NCI-H1930 (cell line): ENCODE measurements at regions not wholly inside any gene's neighbourhood (a gene's known extent, or its start where the extent isn't known, plus 50 kb on each side); places are given as distances from the start of the nearest gene placed in this dataset.
"Not testable (repeated sequence)": the region's sequence is repeated elsewhere in the genome, so short reads cannot be mapped to it uniquely, and the experiment has no call there.

Experiments
- DNase-seq, 2 experiments: peaks; one replicate each; lab custom pipeline; 2025; lab: John Stamatoyannopoulos, UW

DNA sequence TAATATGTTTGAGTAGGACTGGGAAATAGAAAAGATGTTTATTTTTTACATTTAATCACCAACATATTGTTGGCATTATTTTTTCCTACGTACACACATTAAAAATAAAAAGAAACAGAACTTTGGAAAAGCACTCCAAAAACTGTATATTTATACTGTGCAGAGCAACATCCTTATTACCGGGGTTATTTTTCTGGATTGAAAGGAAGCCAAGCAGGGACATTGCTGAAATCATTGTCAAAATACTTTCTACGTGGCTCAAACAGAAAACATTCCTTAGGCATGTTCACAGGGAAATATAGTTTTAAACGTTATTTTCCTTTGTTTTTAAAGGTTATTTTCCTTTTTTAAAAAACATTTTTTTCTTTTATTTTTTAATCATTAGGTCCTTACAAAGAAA lies 315.0 kb upstream of the SMIM21 start:
- no peak for DNase-seq

DNA sequence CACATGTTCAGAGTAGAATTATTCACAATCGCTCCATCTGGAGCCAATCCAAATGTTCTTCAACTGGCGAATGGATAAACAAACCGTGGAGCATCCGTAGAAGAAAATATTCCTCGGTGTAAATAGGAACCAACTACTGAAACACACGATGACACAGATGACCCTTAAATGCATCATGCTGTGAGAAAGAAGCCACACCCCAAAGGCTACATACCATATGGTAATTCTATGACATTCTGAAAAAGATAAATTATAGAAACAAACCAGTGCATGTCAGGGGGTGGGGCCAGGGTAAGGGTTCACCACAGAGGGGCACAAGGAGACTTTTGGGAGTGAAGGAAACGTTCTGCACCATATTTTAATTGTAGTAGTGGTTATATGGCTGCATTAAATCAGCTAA lies 312.2 kb upstream of the SMIM21 start:
- DNase-seq = no peak

DNA sequence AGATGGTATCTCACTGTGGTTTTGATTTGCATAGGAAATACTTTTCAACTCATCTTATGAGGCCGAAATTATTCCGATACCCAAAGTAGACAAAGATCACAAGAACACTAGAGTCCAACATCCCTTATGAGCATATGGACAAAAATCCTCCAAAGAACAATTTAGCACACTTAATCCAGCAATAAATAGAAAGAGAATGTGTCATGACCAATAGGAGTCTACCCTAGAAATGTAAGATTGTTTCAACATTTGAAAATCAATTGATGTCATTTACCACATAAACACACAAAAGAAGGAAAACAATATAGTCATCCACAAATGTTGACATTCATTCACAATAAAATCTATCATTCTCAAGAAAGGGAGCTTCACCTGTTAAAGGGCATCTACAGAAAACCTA lies 307.8 kb upstream of the SMIM21 start:
- DNase-seq = no peak

DNA sequence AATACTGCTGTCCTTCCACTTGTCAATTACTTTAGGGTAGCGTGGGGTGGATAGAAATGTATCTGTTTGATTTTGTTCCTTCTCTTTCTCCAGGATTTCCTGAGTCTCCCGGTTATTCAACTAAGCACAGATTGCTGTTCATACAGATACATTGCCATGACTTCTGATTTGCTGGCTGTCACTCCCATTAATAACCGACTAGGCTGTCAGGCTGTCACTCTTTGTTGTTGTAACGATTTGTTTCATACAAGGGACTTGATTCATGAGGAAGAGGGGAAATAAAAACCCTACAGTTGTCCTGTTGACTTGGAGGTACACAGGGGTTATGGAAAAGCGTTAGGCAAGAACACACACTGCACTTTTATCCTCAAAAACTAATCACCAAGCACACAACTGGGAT lies 302.7 kb upstream of the SMIM21 start:
- no peak for DNase-seq

DNA sequence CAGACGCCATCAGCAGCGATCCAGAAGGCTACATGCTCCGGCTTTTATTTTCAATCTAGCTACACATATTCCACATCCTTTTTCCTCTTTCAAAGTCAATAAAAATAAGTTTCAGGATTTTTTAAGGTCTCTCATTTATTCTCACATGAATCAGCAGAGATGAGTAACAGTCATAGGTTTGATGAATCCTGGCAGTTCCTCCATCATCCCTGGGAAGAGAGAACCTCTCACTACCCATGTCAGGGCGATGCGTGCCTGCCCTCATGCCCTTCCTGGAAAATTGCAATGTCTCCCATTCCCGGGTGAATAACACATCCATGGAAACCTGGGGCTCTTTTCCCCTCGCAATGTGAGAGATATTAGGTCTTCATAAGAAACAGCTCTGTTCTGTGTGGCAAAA lies 301.1 kb upstream of the SMIM21 start:
- DNase-seq = no peak

DNA sequence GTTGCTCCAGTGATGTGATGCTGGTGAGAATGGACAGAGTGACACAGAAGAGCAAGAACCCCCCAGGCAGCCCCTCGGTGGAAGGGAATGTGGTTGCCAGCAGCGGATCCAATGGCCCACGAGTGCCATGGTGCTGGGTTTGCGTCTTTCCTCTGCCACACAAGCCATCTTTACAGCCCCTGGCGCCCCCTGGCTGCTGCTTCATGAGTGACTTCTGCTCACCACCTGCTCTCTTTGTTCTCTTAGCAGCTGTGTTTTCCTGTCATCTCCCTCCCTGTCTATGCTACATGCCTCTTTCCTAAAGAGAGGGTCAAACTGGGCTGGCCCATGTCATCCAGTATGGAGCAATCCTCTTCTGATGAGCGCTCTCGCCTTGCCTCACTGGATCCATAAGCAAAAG lies 300.0 kb upstream of the SMIM21 start:
- DNase-seq = peak; percentile 11 to 14

DNA sequence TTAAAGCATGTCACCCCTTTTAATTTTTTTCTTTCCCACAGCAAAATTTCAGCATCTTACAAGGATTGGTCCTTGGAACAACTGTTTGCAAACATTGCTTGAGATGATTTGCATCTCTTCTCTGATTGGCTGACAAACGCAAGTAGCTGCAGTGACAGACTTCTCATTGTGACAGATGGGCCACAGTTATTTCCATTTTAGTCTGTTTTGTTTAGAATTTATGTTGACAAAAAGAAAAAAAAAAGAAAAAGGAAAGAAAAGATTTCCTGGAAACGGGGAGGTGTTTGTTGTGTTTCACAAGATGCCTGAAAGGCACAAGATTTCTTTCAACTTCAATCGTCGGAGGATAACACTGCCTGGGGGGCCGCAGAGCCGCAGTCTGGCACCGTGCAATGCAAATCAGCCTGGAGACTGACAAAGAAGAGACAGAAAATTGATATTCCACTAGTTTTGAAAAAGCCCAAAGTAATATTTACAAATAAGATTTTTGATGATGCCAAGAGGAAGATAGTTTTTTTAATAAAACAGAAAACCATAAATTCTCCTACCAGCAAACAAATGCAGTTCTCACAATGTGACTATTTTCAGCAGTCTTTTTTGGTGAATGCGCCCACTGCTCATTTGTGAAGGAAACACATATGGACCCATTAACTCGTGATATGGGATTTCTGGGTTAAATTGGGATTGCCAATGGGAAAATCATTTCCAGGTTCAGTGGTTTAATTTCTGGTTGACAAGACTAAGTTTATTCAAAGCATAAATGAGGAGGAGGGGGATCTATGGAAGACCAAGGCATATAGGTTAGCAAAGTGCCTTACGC lies 296.2 kb upstream of the SMIM21 start:
- DNase-seq = no peak

DNA sequence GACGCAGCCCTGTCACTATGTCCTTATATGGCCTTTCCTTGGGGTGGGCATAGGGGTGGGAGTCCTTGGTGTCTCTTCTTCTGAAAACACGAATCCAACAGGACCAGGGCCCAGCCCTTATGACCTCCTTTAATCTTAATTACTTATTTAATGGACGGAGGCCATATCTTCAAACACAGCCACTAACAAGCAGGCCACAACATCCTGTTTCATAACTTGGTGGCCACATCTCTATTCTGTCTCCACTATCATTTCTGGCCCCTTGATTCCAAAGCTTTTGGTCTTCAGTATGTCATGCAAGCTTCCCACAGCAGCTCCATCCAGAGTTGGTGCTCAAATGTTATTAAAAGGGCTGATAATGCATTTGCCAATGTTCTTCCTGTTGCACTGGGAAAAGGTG lies 287.3 kb upstream of the SMIM21 start:
- DNase-seq = no peak

DNA sequence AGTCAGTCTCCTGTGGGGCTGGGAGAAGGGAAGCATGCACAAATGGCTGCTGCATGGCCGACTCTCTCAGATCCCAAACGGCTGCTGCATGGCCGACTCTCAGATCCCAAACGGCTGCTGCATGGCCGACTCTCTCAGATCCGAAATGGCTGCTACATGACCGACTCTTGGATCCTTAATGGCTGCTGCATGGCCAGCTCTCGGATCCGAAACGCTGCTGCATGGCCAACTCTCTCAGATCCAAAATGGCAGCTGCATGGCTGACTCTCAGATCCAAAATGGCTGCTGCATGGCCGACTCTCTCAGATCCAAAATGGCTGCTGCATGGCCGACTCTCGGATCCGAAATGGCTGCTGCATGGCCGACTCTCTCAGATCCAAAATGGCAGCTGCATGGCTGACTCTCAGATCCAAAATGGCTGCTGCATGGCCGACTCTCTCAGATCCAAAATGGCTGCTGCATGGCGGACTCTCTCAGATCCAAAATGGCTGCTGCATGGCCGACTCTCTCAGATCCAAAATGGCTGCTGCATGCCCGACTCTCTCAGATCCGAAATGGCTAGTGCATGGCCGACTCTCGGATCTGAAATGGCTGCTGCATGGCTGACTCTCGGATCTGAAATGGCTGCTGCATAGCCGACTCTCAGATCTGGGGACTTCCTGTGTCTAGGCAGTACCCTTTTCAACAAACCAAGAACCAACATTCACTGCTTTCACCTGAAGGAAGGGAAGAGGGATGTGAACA lies 284.8 kb upstream of the SMIM21 start:
- not testable (repeated sequence) for DNase-seq

DNA sequence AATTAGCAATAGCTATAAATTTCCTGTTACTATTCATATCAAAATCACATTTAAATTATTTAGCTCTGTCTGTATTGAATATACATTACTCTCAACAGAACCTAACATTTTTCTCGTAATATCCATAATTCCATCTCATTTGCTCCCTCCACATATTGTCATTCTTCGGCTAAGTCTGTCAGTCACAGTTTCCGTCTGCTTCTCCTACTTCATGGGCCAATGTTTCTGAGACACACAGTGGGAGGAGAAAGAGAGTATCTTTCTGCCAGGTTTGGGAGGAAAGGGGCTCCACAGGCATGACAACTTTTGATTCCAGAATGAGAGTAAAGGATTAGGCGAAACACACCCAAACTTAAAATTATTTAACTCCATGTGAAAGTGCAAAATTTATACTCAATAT lies 273.1 kb upstream of the SMIM21 start:
- DNase-seq = no peak

DNA sequence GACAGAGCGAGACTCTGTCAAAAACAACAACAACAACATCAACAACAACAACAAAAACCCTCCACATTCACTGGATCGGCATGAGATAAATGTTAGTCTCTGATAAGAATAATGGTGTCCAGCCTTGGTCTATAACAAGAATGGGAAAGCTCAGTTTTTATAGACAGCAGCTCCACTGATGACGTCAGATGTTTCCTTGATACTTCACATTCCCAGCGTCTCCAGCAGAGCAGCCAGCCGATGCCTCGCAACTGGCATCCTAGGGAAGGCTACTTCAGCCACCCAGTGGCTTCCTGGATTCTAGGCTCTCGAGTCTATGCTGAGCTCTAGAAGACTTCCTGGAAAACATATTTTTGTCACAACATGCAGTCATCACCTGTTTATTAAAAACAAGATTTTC lies 271.4 kb upstream of the SMIM21 start:
- DNase-seq = no peak

DNA sequence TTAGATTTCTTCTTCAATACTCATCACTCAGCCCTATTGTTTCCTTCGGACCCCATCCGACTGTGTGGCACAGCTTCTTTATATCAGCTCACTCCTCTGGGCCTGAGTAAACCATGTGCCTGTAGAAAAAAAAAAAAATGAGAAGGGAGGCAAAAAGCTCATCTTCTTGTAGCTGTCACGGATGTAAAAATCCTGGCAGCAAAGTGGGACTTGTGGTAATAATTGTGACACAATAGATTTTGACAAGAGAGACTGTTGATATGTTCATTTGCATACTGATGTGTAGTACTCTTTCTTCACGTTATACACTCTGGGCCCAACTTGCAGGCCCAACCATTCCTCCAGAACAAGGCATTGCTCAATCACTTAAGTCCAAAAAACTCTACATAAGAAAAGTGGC lies 270.0 kb upstream of the SMIM21 start:
- no peak for DNase-seq

DNA sequence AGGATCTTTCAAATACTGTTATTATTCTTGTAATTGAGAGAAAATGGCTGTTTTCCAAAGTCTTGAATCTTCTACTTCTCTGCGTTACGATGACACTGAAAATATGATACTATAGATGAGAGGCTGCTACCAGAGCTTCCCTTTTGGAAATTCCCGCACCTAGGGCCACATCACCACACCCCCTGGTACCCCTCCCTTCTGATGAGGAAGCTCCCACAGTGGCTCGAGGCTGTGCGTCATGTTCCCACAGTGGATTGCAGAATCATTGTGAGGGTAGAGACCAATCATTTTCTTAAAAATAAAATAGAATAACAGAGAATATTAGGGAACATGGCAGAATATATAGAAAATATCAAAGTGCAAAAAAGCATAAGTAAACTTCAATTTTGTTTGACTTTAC lies 268.9 kb upstream of the SMIM21 start:
- DNase-seq = no peak

DNA sequence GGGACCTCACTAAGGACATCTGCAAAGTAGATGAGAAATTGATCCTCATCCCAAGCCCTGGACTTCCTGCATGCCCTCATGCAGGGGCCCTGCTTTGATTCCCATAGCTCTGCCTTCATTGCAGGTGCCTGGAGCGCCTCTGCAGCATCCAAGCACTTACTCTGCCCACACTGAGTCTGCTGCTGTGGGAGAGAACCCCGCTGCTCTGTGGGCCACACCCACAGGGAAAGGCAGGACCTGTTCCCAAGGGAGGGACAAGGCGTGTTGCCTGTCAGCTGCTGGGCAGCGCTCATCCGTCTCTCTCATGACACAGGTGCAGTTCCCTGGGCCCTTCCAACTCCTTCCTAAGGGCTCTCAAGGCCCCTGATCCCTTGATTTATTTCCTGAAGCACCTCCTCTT lies 266.8 kb upstream of the SMIM21 start:
- DNase-seq = no peak

DNA sequence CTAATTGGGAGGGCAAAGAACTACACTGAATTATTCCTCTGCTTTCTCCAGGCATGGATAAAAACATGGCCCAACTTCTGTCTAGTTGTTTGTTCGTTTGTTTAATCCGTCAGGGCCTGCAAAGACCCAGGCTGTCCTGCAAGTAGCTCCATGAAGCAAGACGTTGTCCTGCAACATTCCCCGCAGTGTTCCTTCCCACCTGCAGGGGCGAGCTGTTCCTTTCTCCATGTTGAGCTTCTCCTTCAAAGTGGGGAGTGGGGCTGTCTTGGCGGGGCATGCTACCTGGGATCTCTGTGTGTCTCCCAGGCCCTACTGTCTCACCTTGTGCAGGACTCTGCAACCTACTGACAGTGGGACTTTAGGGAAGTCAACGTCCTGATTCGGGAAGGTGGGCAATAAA lies 264.0 kb upstream of the SMIM21 start:
- no peak for DNase-seq

DNA sequence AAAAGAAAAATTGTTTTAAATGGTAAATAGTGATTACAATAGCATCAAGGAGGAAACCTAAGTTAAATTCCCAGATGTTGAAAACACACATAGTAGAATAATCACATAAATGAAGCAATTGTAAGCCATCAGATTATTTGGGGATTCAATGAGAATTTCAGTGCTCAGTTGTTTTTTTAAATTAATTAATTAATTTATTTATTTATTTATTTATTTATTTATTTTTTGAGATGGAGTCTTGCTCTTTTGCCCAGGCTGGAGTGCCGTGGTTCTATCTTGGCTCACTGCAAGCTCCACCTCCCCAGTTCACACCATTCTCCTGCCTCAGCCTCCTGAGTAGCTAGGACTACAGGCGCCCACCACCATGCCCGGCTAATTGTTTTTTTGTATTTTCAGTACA lies 262.8 kb upstream of the SMIM21 start:
- not testable (repeated sequence) for DNase-seq

DNA sequence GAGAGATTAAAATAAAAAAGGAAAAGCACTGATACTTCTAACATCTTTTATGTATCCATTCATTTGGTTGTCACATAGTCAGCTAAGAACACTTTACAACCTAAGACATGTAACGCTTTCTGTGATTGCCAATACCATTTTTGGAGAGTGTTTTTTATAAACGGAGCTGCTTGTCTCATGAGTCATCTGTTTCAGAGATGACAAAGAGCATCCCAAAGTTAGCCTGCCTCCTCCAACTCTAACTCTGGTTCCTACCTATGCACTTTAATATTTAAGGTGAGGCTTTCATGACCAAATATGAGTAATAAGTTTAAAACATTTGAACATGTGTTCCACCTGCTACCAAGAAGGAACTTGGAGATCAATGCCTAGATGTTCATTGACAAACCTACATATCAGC lies 260.1 kb upstream of the SMIM21 start:
- no peak for DNase-seq

DNA sequence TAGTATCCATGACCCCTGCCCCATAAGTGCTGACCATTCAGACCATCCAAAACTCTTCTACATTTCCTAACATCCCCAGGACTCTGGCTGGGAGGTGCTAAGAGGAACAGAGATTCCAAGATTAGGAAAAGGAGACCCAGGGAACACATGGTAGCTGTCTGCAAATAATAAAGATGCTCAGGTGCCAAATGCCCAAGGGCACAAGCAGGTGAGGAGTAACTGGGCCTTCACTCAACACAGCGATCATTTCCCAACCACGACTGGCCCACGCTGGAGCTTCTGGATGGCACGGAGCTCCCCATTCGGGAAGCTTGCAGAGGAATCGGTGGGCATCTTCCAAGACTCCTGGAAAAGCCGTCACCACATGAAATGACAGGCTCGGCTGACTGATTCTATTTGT lies 255.9 kb upstream of the SMIM21 start:
- no peak for DNase-seq

DNA sequence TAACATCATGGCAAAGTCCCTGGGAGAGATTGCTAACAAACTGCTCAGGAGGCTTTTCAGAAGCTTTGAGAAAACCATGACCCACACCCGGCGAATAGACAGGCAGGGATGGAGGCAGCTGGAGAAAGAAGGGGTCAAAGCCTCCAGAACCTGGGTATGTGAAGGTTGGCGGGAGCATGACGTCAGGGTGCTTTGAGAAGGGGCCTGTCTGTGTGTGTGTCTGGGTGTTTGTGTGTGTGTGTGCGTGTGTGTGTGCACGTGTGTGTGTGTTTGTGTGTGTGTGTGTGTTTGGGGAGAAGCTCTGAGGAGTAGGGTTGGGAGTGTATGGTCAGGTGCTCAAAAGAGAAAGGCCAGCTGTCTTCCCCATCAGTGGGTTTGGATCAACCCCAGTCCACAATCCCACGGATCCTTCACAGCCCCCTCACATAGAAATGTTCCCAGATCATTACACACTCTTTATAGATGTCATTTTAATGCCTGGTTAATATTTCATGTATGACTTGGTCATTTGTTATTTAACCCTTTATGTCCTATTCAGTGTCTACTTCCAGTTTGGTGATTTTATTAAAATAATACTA lies 254.1 kb upstream of the SMIM21 start:
- no peak for DNase-seq

DNA sequence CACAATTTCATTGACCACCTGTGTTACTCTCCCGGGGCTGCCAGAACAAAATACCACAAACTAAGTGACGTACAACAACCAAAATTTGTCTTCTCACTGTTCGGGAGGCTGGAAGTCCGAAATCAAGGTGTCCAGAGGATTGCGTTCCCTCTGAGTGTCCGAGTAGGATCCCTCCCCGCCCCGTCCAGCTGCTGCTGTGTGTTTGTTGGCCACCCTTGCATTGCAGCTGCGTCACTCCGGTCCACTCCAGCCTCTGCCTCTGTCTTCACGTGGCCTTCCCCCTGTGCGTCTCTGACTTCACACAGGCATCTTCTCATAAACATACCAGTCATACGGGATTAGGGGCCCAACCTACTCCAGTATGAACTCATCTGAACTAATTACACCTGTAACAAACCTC lies 251.8 kb upstream of the SMIM21 start:
- no peak for DNase-seq

DNA sequence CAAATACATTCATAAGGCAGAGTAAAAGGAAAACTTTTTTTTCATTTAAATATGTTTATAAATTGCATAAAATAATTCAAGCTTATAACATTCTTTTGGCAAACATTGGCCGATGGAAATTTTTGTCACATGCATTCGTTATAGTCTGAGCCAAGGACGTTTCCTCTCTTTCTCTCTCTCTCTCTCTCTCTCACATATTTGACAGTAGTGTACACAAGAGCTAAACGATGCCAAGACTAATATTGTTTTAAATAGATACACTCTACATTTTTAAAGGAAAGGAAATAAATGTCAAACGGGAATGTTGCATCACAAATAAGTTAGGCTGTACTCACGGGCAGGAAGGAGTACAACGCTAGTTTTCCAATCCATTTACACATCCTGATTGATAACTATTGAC lies 251.1 kb upstream of the SMIM21 start:
- no peak for DNase-seq

DNA sequence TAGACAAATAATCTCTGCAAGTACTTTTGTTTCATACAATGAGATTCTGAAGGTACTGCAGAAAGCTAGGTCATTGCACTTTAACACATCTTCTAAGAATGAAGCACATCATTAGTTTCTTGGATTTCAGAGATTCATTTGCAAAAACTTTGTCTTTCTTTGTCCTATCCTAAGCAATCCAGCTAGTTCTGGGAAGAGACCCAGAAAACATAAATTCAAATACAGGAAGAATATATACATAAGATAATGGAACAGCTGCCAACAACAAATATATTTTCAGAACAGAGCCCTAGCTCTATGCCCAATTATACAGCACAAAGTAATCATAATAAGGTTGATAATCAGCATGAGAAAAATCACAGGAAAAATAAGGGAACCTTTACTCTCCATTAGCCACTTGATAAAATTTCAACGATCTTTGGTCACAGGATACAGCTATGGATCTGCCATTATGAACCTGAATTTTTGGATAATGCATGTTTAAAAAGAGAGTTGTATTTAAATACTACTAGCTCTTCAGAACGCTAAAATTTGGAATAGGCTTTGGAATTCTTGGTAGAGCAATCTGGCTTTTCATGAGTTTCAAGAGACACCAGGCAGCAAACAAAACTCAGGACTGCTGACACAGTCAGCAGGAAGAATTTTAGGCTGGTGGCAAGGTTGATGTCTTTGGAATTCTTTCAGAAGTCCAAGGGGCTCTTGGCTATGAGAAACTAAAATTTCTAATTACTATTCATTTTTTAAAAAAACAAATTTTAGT lies 250.4 kb upstream of the SMIM21 start:
- no peak for DNase-seq

DNA sequence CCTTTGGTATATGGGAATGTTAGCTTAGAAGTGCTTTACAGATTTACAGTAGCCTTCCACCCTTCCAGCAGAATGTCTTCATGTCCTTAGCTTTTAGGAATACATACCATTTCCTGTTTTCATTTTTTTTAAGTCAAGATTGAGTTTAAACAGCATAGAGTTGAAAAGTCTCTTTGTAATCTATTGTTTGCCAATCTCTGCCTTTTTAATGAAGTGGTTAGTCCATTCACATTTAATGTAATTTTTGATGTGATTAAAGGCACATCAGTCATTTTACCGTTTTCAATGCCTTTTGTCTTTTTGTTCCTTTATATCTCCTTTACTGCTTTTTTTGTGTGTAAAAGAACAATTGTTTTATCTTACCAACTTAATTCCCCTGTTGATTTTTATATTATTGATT lies 233.4 kb upstream of the SMIM21 start:
- no peak for DNase-seq
